DMS114 treated with DMSO at 0.1 percent for 48 hours (cell line): ENCODE measurements at regions not wholly inside any gene's neighbourhood (a gene's known extent, or its start where the extent isn't known, plus 50 kb on each side); places are given as distances from the start of the nearest gene placed in this dataset.
"Not testable (repeated sequence)": the region's sequence is repeated elsewhere in the genome, so short reads cannot be mapped to it uniquely, and the experiment has no call there.

Experiments
- DNase-seq: peaks from one replicate; lab custom pipeline; 2025; ENCODE audit not compliant: unreplicated experiment; lab: John Stamatoyannopoulos, UW

DNA sequence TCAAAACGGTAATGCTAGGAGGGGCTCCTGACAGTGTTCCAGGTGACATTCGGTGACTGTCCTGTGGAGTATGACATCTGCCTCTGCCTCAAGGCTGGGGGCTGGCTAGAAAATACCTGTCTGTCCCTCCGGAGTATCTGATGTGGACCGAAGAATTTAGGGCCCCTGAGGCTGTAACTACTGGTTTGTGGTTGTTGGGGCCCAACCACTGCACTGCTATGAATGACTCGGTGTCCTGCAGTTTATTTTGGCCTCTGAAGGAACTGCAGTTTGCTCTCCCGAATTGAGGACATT lies 198.9 kb upstream of the CAND1 start:
- no peak for DNase-seq

DNA sequence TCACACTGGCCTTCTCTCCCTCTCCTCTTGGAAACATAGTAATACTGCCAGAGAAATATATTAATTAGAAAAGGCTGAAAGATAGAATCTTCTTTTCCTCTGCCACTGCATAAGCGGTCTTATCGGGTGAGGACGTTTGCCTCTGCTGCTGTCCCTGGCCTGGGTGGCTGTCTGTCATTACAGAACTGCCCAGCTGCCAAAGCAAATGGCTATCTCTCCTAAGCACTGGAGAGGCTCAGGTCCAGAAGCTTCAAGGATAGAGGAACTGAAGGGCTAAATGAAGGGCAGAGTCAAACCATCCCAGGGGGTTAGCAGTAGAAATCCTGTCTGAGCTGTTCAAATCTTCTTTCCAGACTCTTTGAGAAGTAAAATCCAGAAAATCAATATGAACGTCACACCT lies 198.6 kb upstream of the CAND1 start:
- DNase-seq, result no peak

DNA sequence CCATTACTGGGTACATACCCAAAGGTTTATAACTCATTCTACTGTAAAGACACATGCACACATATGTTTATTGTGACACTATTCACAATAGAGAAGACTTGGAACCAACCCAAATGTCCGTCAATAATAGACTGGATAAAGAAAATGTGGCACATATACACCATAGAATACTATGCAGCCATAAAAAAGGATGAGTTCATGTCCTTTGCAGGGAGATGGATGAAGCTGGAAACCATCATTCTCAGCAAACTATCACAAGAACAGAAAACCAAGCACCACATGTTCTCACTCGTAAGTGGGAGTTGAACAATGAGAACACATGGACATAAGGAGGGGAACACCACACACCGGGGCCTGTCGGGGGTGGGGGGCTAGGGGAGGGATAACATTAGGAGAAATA lies 196.9 kb upstream of the CAND1 start:
- not testable (repeated sequence) for DNase-seq

DNA sequence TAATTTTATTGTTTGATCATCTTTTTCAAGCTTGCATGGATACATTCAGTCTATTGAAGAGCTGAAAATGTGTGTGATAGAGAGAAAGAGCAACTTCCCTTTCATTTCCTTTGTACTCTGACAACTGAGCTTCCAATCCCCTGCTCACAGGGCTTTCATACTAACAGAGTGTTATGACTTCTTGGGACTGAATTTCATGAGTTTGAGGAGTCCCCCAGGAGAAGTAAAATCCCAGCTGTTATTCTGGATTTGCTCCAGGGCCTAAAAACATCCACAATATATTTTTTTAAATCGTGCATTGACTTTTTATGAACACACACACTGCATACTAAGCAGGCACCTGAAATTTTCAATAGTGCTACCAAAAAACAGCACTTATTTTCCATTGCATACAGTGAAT lies 195.8 kb upstream of the CAND1 start:
- DNase-seq, result no peak

DNA sequence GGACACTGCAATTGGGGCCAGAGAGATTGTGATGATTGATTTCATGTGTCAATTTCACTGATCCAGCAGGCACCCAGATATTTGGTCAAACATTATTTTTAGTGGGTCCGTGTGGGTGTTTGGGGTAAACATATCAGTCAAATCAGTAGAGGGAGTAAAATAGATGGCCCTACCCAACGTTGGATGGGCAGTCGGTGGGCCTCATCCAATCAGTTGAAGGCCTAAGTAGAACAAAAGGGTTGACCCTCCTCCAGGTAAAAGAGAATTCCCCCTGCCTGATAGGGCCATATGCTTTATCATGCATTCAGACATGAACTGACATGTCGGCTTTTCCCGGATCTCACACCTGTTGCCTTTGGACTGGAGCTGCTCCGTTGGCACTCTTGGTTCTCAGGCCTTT lies 195.1 kb upstream of the CAND1 start:
- no peak for DNase-seq

DNA sequence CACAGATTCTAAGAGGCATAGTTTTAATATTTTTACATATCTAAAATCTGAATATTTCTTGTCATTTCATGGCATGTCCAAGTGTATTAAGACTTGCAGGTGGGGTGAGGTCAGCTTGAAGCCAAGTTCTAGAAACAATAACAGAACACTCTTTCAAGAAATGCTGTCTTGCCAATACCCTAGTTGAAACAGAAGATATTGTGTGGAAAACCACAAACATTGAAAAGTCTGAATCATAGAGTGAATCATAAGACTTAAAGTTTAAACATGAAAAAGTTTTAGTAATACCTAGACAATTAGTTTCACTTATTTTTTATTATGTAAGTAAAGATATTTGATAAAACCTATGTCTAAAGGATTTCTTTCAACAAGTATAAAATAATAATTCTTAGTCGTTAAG lies 191.5 kb upstream of the CAND1 start:
- DNase-seq, result no peak

DNA sequence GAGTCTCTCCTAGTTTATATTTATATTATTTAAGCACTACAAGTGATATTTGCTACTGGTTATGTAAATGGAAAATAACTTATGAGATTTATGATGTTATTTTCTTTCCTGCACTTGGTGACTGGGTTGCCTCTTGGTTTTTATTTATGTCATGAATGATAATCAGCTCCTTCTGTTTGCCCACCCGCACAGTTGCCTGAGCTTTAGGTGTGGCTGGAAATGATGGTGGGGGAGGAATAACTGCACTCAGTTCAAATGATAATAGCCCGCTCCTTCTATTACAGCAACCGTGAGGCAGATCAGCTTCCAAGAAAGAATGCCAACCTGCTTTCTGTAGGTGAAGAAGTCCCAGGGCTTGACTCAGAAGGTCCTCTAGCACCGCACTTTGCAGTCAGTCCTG lies 190.2 kb upstream of the CAND1 start:
- DNase-seq, result no peak

DNA sequence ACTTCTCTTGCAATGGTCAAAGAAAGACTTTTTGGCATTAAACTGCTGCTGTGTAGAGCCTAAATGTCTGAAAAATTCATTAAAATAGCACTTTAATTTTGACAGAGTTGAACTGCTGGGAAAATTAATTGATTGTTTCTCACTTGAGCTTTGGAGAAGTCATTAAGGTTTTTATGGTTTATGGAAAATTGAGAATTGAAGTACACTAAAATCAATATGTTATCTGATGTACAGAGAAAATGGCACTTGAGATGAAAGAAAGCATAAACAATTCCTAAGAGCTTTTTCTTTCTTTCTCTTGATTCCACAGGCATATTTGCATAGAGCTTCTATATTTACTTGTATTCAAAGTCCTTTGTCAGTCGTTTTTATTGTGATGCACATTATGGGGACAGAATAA lies 188.5 kb upstream of the CAND1 start:
- DNase-seq, result no peak

DNA sequence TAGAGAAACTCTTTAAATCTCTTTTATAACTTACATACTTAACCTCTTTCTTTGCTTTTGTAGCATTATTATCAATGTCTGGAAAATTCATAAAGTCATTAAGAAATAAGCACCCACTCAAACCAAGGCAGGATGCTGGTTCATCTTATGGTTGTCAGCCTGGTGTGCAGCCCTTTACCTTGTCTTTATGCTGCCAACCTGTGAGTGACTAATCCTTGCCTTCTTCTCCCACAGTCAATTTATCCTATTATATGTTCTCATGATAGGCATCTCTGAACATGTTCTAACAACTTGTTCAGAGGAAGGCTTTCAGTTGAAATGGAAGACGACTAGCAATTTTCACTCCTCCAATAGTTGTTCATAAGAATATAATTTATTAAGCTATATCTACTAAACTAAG lies 186.9 kb upstream of the CAND1 start:
- no peak for DNase-seq

DNA sequence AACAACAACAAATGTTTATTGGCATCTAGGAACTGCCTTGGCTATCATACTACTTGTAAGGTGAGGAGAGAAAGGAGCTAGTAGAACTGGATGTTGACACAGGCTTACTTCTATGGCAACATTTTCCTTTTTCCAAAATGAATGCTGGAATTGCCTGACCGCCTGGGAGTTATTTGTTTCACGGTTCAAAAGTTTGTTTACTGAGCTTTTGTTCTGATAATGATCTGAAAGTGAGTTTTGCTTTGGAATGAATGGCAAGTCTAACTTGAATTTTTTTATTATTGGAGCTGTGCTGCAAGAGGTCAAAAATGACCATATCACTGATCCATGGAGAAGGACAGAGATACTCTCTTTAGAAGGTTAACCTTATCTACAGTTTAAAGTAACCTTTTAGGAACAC lies 183.5 kb upstream of the CAND1 start:
- DNase-seq, result no peak

DNA sequence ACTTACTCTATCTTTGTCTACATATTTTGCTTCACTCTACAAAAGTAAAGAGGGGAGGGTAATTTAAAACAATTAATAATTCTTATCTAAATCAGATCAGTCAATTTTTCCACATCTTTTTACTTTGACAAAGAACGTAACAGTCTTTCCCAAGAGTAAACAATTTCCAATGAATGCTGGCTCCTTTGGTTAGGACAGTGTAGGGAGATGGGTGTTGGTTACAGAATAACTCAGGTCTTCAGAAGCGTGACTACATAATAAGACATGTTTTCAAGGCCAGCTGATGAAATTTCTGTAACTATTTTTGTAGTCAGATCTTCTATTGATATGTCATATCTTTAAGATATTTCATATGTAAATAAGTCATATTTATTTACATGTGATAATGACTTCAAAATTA lies 183.0 kb upstream of the CAND1 start:
- no peak for DNase-seq

DNA sequence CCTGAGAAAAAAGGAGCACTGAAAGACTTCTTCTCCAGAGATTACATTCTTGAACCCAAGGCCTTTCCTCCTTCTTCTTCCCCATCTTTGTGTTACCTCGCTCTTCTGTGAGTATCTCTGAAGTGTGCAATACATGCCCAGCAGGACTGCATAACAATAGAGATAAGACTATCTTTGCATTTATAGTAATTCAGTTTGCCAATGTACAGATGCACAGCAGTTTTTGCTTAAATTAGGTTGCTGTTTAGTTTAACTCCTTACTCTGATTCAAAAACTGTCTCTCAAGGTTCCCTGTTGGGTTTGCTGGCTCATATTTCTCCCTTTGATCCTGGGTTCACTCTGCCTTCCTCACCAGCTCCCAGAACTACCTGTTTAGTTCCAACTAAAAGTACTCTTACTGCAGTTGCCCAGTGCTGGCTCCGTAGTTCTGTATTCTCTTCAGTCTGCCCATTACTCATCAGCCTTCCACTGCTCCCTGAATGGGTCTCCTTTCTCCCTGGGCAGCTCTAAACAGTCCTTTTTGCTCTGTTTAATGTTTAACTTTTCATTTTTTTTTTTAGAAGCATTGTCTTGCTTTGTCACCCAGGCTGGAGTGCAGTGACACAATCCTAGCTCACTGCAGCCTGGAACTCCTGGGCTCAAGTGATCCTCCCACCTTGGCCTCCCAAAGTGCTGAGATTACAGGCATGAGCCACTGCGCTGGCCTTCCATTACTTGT lies 180.6 kb upstream of the CAND1 start:
- DNase-seq, result no peak

DNA sequence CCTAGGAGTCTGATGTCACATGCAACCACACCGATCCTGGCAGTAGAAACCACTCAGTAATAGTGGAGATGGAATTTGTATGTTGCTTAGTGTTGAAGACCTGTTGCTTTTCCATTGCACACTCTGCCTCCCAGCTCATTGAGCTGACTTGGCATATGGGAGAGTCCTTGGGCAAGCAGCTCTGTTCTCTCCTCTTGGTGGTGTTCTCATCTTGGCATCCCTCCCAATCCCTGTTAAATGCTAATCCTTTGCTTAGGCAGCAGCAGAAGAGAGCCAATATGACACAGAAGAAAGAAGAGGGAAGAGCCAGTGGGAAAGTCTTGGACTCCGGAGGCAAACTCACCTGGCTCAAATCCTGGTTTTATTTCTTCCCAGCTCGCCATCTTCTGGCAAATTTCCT lies 178.0 kb upstream of the CAND1 start:
- DNase-seq, result no peak

DNA sequence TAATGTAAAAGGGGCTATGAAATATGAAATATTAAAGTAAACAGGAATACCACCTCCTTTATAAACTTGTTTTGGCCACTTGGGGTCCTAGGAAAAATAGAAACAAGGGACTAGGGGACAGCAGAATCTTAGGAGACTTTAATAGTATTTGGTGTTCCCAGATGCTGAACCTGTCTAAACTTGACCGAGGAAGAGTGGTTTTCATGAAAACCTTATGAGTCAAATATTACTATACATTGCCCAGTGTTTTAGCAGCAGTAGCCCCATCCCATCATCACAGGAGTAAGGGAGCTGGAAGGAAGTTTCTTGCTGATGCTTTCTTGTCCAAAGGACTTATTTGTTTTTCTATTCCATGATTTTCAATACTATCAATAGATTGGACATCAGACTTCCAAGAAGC lies 177.5 kb upstream of the CAND1 start:
- DNase-seq, result no peak

DNA sequence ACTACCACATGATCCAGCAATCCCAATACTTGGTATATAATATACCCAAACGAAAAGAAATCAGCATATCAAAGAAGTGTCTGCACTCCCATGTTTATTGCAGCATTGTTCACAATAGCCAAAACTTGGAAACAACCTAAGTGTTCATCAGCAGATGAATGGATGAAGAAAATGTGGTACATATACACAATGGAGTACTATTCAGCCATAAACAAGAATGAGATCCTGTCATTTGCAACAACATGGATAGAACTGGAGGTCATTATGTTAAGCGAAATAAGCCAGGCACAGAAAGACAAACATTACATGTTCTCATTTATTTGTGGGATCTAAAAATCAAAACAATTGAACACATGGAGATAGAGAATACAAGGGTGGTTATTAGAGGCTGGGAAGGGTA lies 176.2 kb upstream of the CAND1 start:
- not testable (repeated sequence) for DNase-seq

DNA sequence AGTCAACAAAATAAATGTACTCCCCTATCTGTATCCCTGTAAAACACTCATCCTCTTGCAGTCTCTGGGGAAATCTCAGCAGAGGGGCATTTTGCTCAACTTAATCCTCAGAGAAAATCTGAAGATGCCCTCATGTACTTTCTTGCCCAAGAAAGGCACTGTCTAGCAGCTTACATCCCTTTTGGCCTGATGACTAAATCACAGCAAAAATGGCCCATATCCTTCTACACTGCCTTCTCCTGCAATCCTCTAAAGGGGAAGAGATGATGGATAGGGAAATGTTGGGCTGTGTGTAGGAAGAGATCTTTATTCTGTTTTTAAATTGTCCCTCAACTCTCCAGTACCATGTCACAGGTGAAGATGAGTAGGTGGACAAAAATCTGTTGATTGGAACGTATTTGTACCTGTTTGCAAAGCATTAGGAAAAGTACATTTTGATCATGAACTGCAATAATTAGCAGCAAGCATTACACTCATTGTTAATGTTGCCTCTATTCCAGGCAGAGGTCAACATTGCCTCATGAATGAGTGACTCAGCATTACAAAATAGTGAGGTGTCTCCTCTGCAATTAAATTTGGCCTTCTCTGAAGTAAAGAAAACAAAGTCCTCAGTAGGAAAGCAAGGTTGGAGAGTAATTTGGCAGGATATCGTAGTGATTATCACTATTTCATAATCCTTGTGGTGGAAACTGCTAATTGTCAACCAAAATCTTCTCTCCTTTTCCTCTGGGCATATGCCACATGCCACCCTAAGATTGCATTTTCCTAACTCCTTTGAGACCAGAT lies 172.4 kb upstream of the CAND1 start:
- DNase-seq, result no peak

DNA sequence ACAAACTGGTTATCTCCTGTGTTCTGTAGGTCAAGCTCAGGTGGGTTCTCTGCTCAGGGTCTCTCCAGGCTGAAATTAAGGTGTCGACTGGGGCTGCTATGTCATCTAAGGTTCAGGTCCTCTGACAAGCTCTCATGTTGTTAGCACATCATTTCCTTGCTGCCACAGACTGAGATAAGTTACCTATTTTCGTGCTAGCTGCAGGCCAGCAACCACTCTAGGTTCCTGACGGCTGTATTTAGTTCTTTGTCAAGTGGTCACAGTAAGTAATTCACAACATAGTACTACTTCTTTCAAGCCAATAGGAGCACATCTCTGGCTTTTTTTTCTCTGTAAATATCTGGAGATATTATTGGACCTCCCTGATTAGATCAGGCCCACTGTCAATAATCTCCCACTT lies 169.3 kb upstream of the CAND1 start:
- DNase-seq, result no peak

DNA sequence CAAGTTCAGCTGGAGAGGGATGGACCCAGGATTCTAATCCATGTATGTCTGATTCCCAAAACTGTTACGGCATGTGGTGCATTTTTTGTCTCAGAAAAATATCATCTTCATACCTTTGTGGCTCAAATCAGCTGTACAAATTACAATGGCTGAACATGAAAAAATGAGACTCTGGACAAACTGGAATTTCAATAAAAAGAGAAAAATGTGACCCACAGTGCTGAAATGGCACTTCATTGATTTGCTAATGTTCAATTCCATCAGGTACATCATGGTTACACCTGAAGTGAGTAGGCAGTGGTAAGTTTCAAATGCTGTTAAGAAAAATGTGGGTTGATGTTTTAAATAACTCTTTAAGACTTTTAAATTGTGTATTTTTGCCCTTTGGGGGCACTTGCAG lies 165.6 kb upstream of the CAND1 start:
- no peak for DNase-seq

DNA sequence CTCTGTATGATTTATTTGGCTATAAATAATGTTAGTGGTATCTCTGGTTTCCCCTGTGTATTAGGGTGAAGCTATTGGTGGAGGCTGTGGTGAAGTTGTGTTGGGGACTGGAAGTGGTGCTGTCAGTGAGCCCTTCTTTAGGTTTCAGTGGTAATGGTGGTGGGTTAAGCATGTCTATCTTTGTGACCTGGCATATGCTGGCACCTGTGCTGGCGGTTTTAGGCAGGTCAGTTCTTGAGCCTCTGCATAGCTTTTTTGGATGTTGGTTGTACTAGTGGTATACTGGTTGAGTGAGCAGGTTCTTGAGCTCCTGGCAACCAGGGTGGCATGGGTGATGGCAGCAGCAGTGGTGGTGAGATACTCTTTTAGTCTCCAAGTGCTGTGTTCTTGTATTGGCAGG lies 161.9 kb upstream of the CAND1 start:
- no peak for DNase-seq

DNA sequence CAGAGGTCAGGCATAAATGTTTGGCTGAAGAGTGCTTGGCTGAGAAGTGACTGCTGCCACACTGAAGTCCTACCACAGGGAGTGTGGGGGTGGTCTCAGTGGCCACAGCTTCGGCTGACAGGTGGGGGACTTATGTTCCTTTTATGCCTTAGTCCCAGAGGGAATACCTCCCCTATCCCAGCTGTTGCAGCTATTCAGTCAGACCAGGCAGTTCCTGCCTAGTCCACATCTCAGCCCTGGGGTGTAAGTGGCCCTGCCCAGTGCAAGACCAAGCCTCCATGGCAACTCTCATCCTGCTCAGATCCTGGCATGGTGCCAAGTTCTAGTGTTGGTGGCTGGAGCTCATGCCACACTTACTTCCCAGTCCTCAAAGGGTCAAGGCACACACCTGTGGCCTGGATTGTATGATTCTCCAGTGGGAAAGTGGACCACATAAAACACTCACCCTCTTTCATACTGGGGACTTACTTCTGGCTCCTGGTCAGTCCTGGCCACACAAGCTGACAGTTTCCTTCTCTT lies 161.3 kb upstream of the CAND1 start:
- DNase-seq, result no peak

DNA sequence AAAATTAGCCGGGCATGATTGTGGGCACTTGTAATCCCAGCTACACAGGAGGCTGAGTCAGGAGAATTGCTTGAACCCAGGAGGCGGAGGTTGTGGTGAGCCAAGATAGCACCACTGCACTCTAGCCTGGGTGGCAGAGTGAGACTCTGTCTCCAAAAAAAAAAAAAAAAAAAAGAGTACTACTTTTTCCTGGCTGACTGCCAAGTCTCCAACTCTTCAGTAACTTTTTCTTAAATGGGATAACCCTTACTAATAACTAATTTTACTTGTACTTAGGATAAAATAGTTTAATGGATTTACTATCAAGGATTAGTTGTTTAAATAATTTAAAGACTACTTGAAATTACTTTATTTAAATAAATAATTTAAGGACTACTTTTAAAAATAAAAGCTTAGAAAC lies 158.8 kb upstream of the CAND1 start:
- DNase-seq, result not testable (repeated sequence)

DNA sequence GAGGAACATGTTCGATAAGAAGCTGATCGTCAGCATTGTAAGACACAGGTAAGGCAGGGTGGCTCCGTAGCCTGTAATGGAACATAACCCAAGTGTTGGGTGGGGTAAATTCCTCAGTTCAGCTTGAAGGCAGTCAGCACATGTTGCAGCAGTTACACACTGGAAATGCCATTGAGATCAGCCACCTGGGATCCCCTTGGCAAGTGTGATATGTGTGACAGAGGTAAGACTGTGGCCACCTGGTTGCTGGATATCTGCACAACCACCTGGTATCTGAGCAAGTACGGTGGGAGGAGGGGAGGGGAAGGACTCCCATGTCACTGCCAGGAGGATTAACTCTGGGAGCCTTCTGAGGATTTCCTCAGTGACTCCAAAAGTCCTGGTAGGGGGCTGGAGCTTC lies 158.0 kb upstream of the CAND1 start:
- DNase-seq, result no peak

DNA sequence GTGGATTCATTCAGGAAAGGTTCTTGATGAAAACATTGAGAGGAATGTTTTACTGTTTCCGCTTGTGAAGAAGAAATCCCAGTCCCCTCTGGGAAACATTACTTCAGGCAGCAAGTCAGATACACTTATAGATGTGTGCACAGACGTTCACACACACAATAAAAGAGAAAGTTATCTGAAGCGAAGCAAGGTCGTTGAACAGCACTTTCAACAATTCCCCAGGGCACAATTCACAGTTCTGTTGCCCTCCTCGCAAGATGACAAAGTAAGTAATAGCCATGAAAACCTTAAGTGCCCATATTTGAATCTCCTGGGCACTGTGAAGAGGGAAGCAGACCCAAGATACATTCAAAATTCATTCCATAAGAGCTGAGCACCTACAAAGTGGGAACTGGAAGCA lies 156.6 kb upstream of the CAND1 start:
- no peak for DNase-seq
